B cell (primary cell): ENCODE measurements at regions not wholly inside any gene's neighbourhood (a gene's known extent, or its start where the extent isn't known, plus 50 kb on each side); places are given as distances from the start of the nearest gene placed in this dataset.

Experiments used
- ATAC-seq: fragments of 200-7000 bp; cut with Tn5 transposase; one replicate; pipeline ENCODE4 v1.10.0; 2021; ENCODE audit warnings: low read depth, mild to moderate bottlenecking, moderate number of reproducible peaks, moderate library complexity
- CTCF ChIA-PET: fragments of 350-600 bp; sonication (Branson Sonifier 250); formaldehyde crosslinking; loops from one replicate; lab custom pipeline; 2021; ENCODE audit warnings: antibody characterized with exemption, inconsistent platforms; lab: Charles Lee
- POLR2A ChIA-PET: fragments of 350-600 bp; sonication (Branson Sonifier 250); formaldehyde crosslinking; loops from one replicate; lab custom pipeline; 2021; ENCODE audit warnings: antibody characterized with exemption; lab: Charles Lee
- DNase-seq: peaks from one replicate; pipeline ENCODE4 v3.0.0; 2013
- H2AFZ ChIP-seq: 2 replicates; pipeline ENCODE4 v1.6.1; 2012; ENCODE audit warnings: mild to moderate bottlenecking, low read depth, low read length; ENCODE audit not compliant: insufficient read depth, poor library complexity, severe bottlenecking
- H3K27ac ChIP-seq, 2 donors: 1 replicate in 1 of 2; 2 replicates in 1 of 2; pipeline ENCODE4 v1.5.1; 2012 to 2013; ENCODE audit warnings: low read length in 2 of 2, mild to moderate bottlenecking in 2 of 2, moderate library complexity in 1 of 2
- H3K27me3 ChIP-seq, 4 experiments: fragments of 200-600 bp in 1 of 4; sonication (generic) in 1 of 4; replicated peaks in 1 of 4; 1 replicate in 2 of 4; 2 replicates in 2 of 4; pipeline versions ENCODE4 v1.6.1 to v1.7.0; 2013 to 2016; ENCODE audit warnings: low read length in 3 of 4, mild to moderate bottlenecking in 2 of 4, mixed read lengths in 1 of 4, moderate library complexity in 1 of 4; ENCODE audit not compliant: insufficient read depth in 4 of 4, control insufficient read depth in 3 of 4; ENCODE audit errors: control extremely low read depth in 1 of 4
- H3K36me3 ChIP-seq, 2 experiments: replicated peaks in 1 of 2; 1 replicate in 1 of 2; 2 replicates in 1 of 2; pipeline versions ENCODE4 v1.6.1 to v1.7.1; 2013; ENCODE audit warnings: low read length in 1 of 2; ENCODE audit not compliant: insufficient read depth in 2 of 2, control insufficient read depth in 1 of 2; ENCODE audit errors: control extremely low read depth in 1 of 2, extremely low read depth in 1 of 2
- H3K4me1 ChIP-seq, 2 donors: fragments of 200-600 bp in 1 of 2; sonication (generic) in 1 of 2; 1 replicate in 1 of 2; 2 replicates in 1 of 2; pipeline versions ENCODE4 v1.5.1 to v1.6.1; 2013 to 2017; ENCODE audit warnings: low read length in 2 of 2; ENCODE audit not compliant: control insufficient read depth in 2 of 2, insufficient read depth in 2 of 2
- H3K4me2 ChIP-seq: replicated peaks from 2 replicates; pipeline ENCODE3; 2012; ENCODE audit warnings: mild to moderate bottlenecking, low read depth, low read length; ENCODE audit not compliant: poor library complexity, severe bottlenecking
- H3K4me3 ChIP-seq, 5 experiments: fragments of 200-600 bp in 1 of 5; sonication (generic) in 1 of 5; 1 replicate in 3 of 5; 2 replicates in 2 of 5; pipeline versions ENCODE4 v1.5.1 to v1.7.0; 2011 to 2016; ENCODE audit warnings: low read length in 4 of 5, mild to moderate bottlenecking in 4 of 5, low read depth in 2 of 5, control low read depth in 1 of 5, moderate library complexity in 1 of 5; ENCODE audit not compliant: insufficient read depth in 1 of 5; ENCODE audit errors: control extremely low read depth in 1 of 5, extremely low read depth in 1 of 5
- H3K79me2 ChIP-seq: fragments of 200-600 bp; sonication (generic); one replicate; pipeline ENCODE4 v1.6.0; 2016; ENCODE audit warnings: low read length; ENCODE audit not compliant: control insufficient read depth, insufficient read depth
- H3K9ac ChIP-seq: fragments of 200-600 bp; sonication (generic); 2 replicates; pipeline ENCODE4 v1.6.1; 2017; ENCODE audit warnings: mild to moderate bottlenecking, low read length, moderate library complexity
- H3K9me3 ChIP-seq, 3 donors: one replicate each; pipeline versions ENCODE4 v1.6.1 to v1.7.1; 2013; ENCODE audit warnings: low read length in 2 of 3; ENCODE audit not compliant: control insufficient read depth in 2 of 3, insufficient read depth in 1 of 3; ENCODE audit errors: control extremely low read depth in 1 of 3
- H4K20me1 ChIP-seq: 2 replicates; pipeline ENCODE4 v1.6.0; 2012; ENCODE audit warnings: mild to moderate bottlenecking, low read length; ENCODE audit not compliant: insufficient read depth, control insufficient read depth, poor library complexity, severe bottlenecking
- H3K27ac Mint-ChIP-seq: one replicate; pipeline ENCODE4 v1.8.0; 2021; ENCODE audit warnings: mixed read lengths
- H3K27me3 Mint-ChIP-seq: one replicate; pipeline ENCODE4 v1.8.0; 2021; ENCODE audit warnings: mixed read lengths
- H3K4me1 Mint-ChIP-seq: one replicate; pipeline ENCODE4 v1.8.0; 2021; ENCODE audit warnings: mixed read lengths
- H3K4me3 Mint-ChIP-seq: one replicate; pipeline ENCODE4 v1.8.0; 2021; ENCODE audit warnings: mixed read lengths
- H3K9me3 Mint-ChIP-seq: one replicate; pipeline ENCODE4 v1.8.0; 2022; ENCODE audit warnings: mixed read lengths; ENCODE audit not compliant: insufficient read depth
- EZH2 ChIP-seq: IDR thresholded peaks from 2 replicates; pipeline ENCODE4 v1.6.1; 2012; ENCODE audit warnings: borderline replicate concordance, low read depth, mild to moderate bottlenecking, moderate library complexity, low read length; ENCODE audit not compliant: insufficient read depth, poor library complexity, severe bottlenecking
- WGBS: methylation state at CpG from one replicate; pipeline ENCODE4 v1.1.5; 2013; ENCODE audit warnings: missing lambda C conversion rate; ENCODE audit not compliant: insufficient coverage; 5-methylcytosine and 5-hydroxymethylcytosine counted together
- intact Hi-C: fragments of 100-400 bp; cut with micrococcal nuclease; formaldehyde crosslinking; loops from one replicate; pipeline ENCODE4 v1.10.0; 2022
- TF ChIP-seq, protein P1 (sequence below): fragments of 200-600 bp; IDR thresholded peaks from one replicate; pipeline ENCODE4 v1.8.0; 2022; ENCODE audit warnings: antibody characterized with exemption, mild to moderate bottlenecking

DNA sequence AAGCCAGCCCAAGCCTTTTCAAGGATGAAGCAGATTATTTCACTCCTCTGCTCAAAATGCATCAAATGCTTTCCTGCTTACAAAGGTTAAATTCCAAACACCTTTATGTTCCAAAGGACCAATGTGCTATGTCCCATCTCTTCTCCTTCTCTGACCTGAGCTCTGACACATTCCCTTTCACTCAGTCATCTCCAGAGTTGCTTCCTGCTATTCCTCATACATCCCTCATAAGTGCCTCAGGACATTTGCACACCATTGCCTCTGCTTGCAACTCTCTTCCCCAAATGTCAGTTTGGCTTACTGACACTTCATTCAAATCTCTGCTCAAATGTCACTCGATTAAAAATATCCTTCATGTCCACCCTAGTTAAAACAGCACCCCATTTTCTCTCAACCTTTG lies 53.3 kb upstream of the BMAL1 start:
- H3K27ac ChIP-seq = no peak overlapping the region
- POLR2A ChIA-PET = no interaction called here
- WGBS = no CpG with 5 or more reads among the region's 1 CpG
- no peaks in the 10 kb centered on the region for H3K79me2 ChIP-seq
- no peak overlapping the region for H3K27ac Mint-ChIP-seq
- H2AFZ ChIP-seq = no peak overlapping the region
- no peak for ATAC-seq
- TF ChIP-seq, protein P1, sequence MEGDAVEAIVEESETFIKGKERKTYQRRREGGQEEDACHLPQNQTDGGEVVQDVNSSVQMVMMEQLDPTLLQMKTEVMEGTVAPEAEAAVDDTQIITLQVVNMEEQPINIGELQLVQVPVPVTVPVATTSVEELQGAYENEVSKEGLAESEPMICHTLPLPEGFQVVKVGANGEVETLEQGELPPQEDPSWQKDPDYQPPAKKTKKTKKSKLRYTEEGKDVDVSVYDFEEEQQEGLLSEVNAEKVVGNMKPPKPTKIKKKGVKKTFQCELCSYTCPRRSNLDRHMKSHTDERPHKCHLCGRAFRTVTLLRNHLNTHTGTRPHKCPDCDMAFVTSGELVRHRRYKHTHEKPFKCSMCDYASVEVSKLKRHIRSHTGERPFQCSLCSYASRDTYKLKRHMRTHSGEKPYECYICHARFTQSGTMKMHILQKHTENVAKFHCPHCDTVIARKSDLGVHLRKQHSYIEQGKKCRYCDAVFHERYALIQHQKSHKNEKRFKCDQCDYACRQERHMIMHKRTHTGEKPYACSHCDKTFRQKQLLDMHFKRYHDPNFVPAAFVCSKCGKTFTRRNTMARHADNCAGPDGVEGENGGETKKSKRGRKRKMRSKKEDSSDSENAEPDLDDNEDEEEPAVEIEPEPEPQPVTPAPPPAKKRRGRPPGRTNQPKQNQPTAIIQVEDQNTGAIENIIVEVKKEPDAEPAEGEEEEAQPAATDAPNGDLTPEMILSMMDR = no peak
- TF ChIP-seq EZH2 = no peak
- peaks cover 18% of the 10 kb centered on the region in 2 donors for H3K4me1 ChIP-seq
- H3K9ac ChIP-seq = no peak overlapping the region
- no peaks in the 10 kb centered on the region for H3K9me3 ChIP-seq
- no peak for DNase-seq
- H3K27me3 Mint-ChIP-seq = no peaks in the 10 kb centered on the region
- no peak overlapping the region for H3K4me3 ChIP-seq
- CTCF ChIA-PET = interaction anchor here (1.2 kb wide), 1 partner anchor 14 kb away, joined by 3 read pairs; no protein-coding TSS in a partner anchor
- H3K9me3 Mint-ChIP-seq = no peaks in the 10 kb centered on the region
- H3K4me1 Mint-ChIP-seq = peaks cover 18% of the 10 kb centered on the region
- intact Hi-C loops = no loop called here
- H4K20me1 ChIP-seq = no peaks in the 10 kb centered on the region
- no peaks in the 10 kb centered on the region for H3K36me3 ChIP-seq
- no peak overlapping the region for H3K4me2 ChIP-seq
- H3K4me3 Mint-ChIP-seq = no peak overlapping the region
- no peaks in the 10 kb centered on the region for H3K27me3 ChIP-seq

DNA sequence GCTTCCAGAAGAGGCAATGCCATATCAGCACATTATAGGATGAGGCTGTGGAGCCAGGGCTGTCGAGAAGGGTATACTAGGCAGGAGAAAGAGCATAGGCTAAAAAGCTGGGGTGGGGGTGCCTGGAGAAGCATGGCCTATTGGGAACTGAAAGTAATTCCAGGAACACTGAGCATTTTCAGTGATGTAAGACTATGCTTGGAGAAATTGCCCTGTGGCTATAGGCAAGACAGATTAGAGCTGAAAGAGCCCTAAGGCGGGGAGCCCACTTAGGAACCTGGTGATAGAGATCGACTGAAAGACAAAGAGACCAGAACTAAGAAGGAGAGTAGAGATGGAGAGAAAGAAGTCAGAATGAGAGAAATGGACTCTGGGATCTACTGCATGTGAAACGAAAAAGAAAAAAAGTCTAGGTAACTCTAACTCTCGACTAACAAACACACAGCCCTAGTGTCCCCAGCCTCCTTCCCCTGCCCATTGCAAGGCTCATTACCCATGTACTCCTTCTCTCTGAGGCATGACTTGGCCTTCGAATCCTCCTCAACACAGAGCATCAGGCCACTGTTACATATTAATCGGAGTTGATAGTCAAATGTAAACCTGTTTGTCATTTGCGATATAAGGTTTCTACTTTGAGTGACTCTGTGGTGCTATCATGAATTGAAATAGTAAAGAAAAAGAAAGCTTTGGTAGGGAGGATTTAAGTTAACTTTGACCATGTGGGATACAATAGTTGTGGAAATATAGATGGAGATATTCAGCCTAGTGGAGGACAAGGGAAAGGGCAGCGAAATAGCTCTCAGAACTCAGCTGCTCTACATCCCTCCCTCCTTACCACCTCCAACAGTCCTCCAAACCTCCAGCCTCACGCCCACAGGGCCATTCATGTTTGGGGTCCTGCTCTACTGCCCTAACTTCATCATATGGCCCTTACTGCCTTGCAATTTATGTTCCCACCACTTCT lies 52.3 kb upstream of the BMAL1 start:
- POLR2A ChIA-PET = no interaction called here
- no peaks in the 10 kb centered on the region for H4K20me1 ChIP-seq
- Mint-ChIP-seq H3K4me1 (peaks cover 24% of the 10 kb centered on the region), H3K4me3 (no peak overlapping the region), H3K9me3 (no peaks in the 10 kb centered on the region), H3K27me3 (no peaks in the 10 kb centered on the region), H3K27ac (no peak overlapping the region)
- H3K9me3 ChIP-seq = no peaks in the 10 kb centered on the region
- H3K4me2 ChIP-seq = no peak overlapping the region
- H3K27ac ChIP-seq = no peak overlapping the region
- intact Hi-C loops = no loop called here
- no peak for TF ChIP-seq EZH2
- TF ChIP-seq, protein P1 = no peak
- H3K79me2 ChIP-seq = no peaks in the 10 kb centered on the region
- no peak overlapping the region for H3K4me3 ChIP-seq
- no peak overlapping the region for H2AFZ ChIP-seq
- H3K4me1 ChIP-seq = peaks cover 26 to 27% of the 10 kb centered on the region in 2 donors
- H3K36me3 ChIP-seq = no peaks in the 10 kb centered on the region
- no peaks in the 10 kb centered on the region for H3K27me3 ChIP-seq
- CTCF ChIA-PET = interaction anchor here (1.2 to 1.6 kb wide), 2 partner anchors 11 to 13 kb away, joined by 3 to 6 read pairs; no protein-coding TSS in a partner anchor
- no peak overlapping the region for H3K9ac ChIP-seq
- ATAC-seq (no peak), DNase-seq (no peak)
- 94% methylated on average over 5 of the region's 10 CpGs for WGBS
